B cell (primary cell): ENCODE measurements at regions not wholly inside any gene's neighbourhood (a gene's known extent, or its start where the extent isn't known, plus 50 kb on each side); places are given as distances from the start of the nearest gene placed in this dataset.

Experiments used
- ATAC-seq: fragments of 200-7000 bp; cut with Tn5 transposase; one replicate; pipeline ENCODE4 v1.10.0; 2021; ENCODE audit warnings: low read depth, mild to moderate bottlenecking, moderate number of reproducible peaks, moderate library complexity
- CTCF ChIA-PET: fragments of 350-600 bp; sonication (Branson Sonifier 250); formaldehyde crosslinking; loops from one replicate; lab custom pipeline; 2021; ENCODE audit warnings: antibody characterized with exemption, inconsistent platforms; lab: Charles Lee
- POLR2A ChIA-PET: fragments of 350-600 bp; sonication (Branson Sonifier 250); formaldehyde crosslinking; loops from one replicate; lab custom pipeline; 2021; ENCODE audit warnings: antibody characterized with exemption; lab: Charles Lee
- DNase-seq: peaks from one replicate; pipeline ENCODE4 v3.0.0; 2013
- H2AFZ ChIP-seq: 2 replicates; pipeline ENCODE4 v1.6.1; 2012; ENCODE audit warnings: mild to moderate bottlenecking, low read depth, low read length; ENCODE audit not compliant: insufficient read depth, poor library complexity, severe bottlenecking
- H3K27ac ChIP-seq, 2 donors: 1 replicate in 1 of 2; 2 replicates in 1 of 2; pipeline ENCODE4 v1.5.1; 2012 to 2013; ENCODE audit warnings: low read length in 2 of 2, mild to moderate bottlenecking in 2 of 2, moderate library complexity in 1 of 2
- H3K27me3 ChIP-seq, 4 experiments: fragments of 200-600 bp in 1 of 4; sonication (generic) in 1 of 4; replicated peaks in 1 of 4; 1 replicate in 2 of 4; 2 replicates in 2 of 4; pipeline versions ENCODE4 v1.6.1 to v1.7.0; 2013 to 2016; ENCODE audit warnings: low read length in 3 of 4, mild to moderate bottlenecking in 2 of 4, mixed read lengths in 1 of 4, moderate library complexity in 1 of 4; ENCODE audit not compliant: insufficient read depth in 4 of 4, control insufficient read depth in 3 of 4; ENCODE audit errors: control extremely low read depth in 1 of 4
- H3K36me3 ChIP-seq, 2 experiments: replicated peaks in 1 of 2; 1 replicate in 1 of 2; 2 replicates in 1 of 2; pipeline versions ENCODE4 v1.6.1 to v1.7.1; 2013; ENCODE audit warnings: low read length in 1 of 2; ENCODE audit not compliant: insufficient read depth in 2 of 2, control insufficient read depth in 1 of 2; ENCODE audit errors: control extremely low read depth in 1 of 2, extremely low read depth in 1 of 2
- H3K4me1 ChIP-seq, 2 donors: fragments of 200-600 bp in 1 of 2; sonication (generic) in 1 of 2; 1 replicate in 1 of 2; 2 replicates in 1 of 2; pipeline versions ENCODE4 v1.5.1 to v1.6.1; 2013 to 2017; ENCODE audit warnings: low read length in 2 of 2; ENCODE audit not compliant: control insufficient read depth in 2 of 2, insufficient read depth in 2 of 2
- H3K4me2 ChIP-seq: replicated peaks from 2 replicates; pipeline ENCODE3; 2012; ENCODE audit warnings: mild to moderate bottlenecking, low read depth, low read length; ENCODE audit not compliant: poor library complexity, severe bottlenecking
- H3K4me3 ChIP-seq, 5 experiments: fragments of 200-600 bp in 1 of 5; sonication (generic) in 1 of 5; 1 replicate in 3 of 5; 2 replicates in 2 of 5; pipeline versions ENCODE4 v1.5.1 to v1.7.0; 2011 to 2016; ENCODE audit warnings: low read length in 4 of 5, mild to moderate bottlenecking in 4 of 5, low read depth in 2 of 5, control low read depth in 1 of 5, moderate library complexity in 1 of 5; ENCODE audit not compliant: insufficient read depth in 1 of 5; ENCODE audit errors: control extremely low read depth in 1 of 5, extremely low read depth in 1 of 5
- H3K79me2 ChIP-seq: fragments of 200-600 bp; sonication (generic); one replicate; pipeline ENCODE4 v1.6.0; 2016; ENCODE audit warnings: low read length; ENCODE audit not compliant: control insufficient read depth, insufficient read depth
- H3K9ac ChIP-seq: fragments of 200-600 bp; sonication (generic); 2 replicates; pipeline ENCODE4 v1.6.1; 2017; ENCODE audit warnings: mild to moderate bottlenecking, low read length, moderate library complexity
- H3K9me3 ChIP-seq, 3 donors: one replicate each; pipeline versions ENCODE4 v1.6.1 to v1.7.1; 2013; ENCODE audit warnings: low read length in 2 of 3; ENCODE audit not compliant: control insufficient read depth in 2 of 3, insufficient read depth in 1 of 3; ENCODE audit errors: control extremely low read depth in 1 of 3
- H4K20me1 ChIP-seq: 2 replicates; pipeline ENCODE4 v1.6.0; 2012; ENCODE audit warnings: mild to moderate bottlenecking, low read length; ENCODE audit not compliant: insufficient read depth, control insufficient read depth, poor library complexity, severe bottlenecking
- H3K27ac Mint-ChIP-seq: one replicate; pipeline ENCODE4 v1.8.0; 2021; ENCODE audit warnings: mixed read lengths
- H3K27me3 Mint-ChIP-seq: one replicate; pipeline ENCODE4 v1.8.0; 2021; ENCODE audit warnings: mixed read lengths
- H3K4me1 Mint-ChIP-seq: one replicate; pipeline ENCODE4 v1.8.0; 2021; ENCODE audit warnings: mixed read lengths
- H3K4me3 Mint-ChIP-seq: one replicate; pipeline ENCODE4 v1.8.0; 2021; ENCODE audit warnings: mixed read lengths
- H3K9me3 Mint-ChIP-seq: one replicate; pipeline ENCODE4 v1.8.0; 2022; ENCODE audit warnings: mixed read lengths; ENCODE audit not compliant: insufficient read depth
- CTCF ChIP-seq: fragments of 200-600 bp; IDR thresholded peaks from one replicate; pipeline ENCODE4 v1.8.0; 2022; ENCODE audit warnings: antibody characterized with exemption, mild to moderate bottlenecking
- EZH2 ChIP-seq: IDR thresholded peaks from 2 replicates; pipeline ENCODE4 v1.6.1; 2012; ENCODE audit warnings: borderline replicate concordance, low read depth, mild to moderate bottlenecking, moderate library complexity, low read length; ENCODE audit not compliant: insufficient read depth, poor library complexity, severe bottlenecking
- WGBS: methylation state at CpG from one replicate; pipeline ENCODE4 v1.1.5; 2013; ENCODE audit warnings: missing lambda C conversion rate; ENCODE audit not compliant: insufficient coverage; 5-methylcytosine and 5-hydroxymethylcytosine counted together
- intact Hi-C: fragments of 100-400 bp; cut with micrococcal nuclease; formaldehyde crosslinking; loops from one replicate; pipeline ENCODE4 v1.10.0; 2022

DNA sequence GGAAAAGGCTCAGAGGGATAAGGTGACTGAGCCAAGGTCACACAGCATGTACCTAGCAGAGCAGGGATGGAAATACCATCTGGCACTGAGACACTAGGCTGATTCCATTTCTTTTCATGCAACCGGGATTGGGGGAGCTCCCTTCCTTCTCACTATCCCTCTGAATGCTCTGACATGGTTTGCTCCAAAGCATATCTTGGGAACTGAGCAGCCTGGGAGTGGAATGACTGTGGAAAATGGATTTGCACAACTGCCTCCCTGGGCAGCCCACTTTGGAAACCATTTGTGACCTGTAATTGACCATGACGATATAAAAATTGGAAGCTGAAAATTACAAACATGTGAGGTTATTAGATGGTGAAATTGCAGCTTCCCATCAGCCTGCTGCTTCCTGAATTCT, 309.0 kb upstream of the CHD6 start:
- H3K27ac Mint-ChIP-seq: no peak overlapping the region
- WGBS: 100% methylated on average over 1 of the region's 2 CpGs
- POLR2A ChIA-PET: no interaction called here

DNA sequence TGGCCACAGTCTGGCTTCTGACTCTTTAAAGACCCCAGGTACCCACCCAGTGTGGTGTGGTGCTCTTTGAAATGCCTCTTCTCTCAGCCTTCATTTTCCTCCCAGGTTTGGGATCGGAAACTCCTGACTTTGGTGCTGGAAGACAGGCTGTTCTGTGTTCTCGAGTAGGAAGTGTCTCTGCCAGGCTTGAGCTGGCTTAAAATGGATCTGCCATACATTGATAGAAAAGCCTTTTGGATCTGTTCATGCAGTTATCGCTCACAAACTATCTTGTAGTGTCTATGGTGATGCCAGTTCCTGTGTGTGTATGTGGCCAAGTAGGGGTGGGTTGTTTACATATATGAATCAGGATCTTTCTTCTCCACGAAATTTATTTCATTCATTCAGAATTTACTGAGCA, 307.3 kb upstream of the CHD6 start:
- TF ChIP-seq EZH2 (no peak), CTCF (no peak)
- Mint-ChIP-seq H3K9me3 (no peaks in the 10 kb centered on the region), H3K27ac (no peak overlapping the region), H3K4me3 (no peak overlapping the region), H3K27me3 (peaks cover 16% of the 10 kb centered on the region), H3K4me1 (no peaks in the 10 kb centered on the region)
- Histone ChIP-seq H3K79me2 (no peaks in the 10 kb centered on the region), H3K9me3 (no peaks in the 10 kb centered on the region), H3K27ac (no peak overlapping the region), H3K4me2 (no peak overlapping the region), H2AFZ (no peak overlapping the region), H3K36me3 (no peaks in the 10 kb centered on the region), H3K4me1 (no peaks in the 10 kb centered on the region), H3K9ac (no peak overlapping the region), H3K27me3 (peaks cover 0 to 3% (median 0%) of the 10 kb centered on the region in 4 experiments), H4K20me1 (no peaks in the 10 kb centered on the region), H3K4me3 (no peak overlapping the region)
- ATAC-seq (no peak), DNase-seq (no peak)
- intact Hi-C loops: no loop called here
- WGBS: 40% methylated on average over 1 of the region's 4 CpGs
- POLR2A ChIA-PET: no interaction called here
- CTCF ChIA-PET: no interaction called here

More for the DNA sequence above, 309.0 kb upstream of the CHD6 start:
- Histone ChIP-seq H3K4me2 (no peak overlapping the region), H3K27ac (no peak overlapping the region), H3K9me3 (no peaks in the 10 kb centered on the region), H3K4me3 (no peak overlapping the region), H2AFZ (no peak overlapping the region), H4K20me1 (no peaks in the 10 kb centered on the region), H3K27me3 (peaks cover 0 to 3% (median 0%) of the 10 kb centered on the region in 4 experiments), H3K79me2 (no peaks in the 10 kb centered on the region), H3K9ac (no peak overlapping the region), H3K4me1 (no peaks in the 10 kb centered on the region), H3K36me3 (no peaks in the 10 kb centered on the region)
- no peak for DNase-seq
- no peaks in the 10 kb centered on the region for H3K4me1 Mint-ChIP-seq
- peaks cover 16% of the 10 kb centered on the region for H3K27me3 Mint-ChIP-seq
- H3K4me3 Mint-ChIP-seq: no peak overlapping the region
- intact Hi-C loops: no loop called here
- CTCF ChIA-PET: no interaction called here
- no peaks in the 10 kb centered on the region for H3K9me3 Mint-ChIP-seq
- ATAC-seq: no peak
- TF ChIP-seq EZH2 (no peak), CTCF (no peak)
